B cell (primary cell): ENCODE measurements at regions not wholly inside any gene's neighbourhood (a gene's known extent, or its start where the extent isn't known, plus 50 kb on each side); places are given as distances from the start of the nearest gene placed in this dataset.

Source experiments
- CTCF ChIP-seq: fragments of 200-600 bp; IDR thresholded peaks from one replicate; pipeline ENCODE4 v1.8.0; 2022; ENCODE audit warnings: antibody characterized with exemption, mild to moderate bottlenecking
- EZH2 ChIP-seq: IDR thresholded peaks from 2 replicates; pipeline ENCODE4 v1.6.1; 2012; ENCODE audit warnings: borderline replicate concordance, low read depth, mild to moderate bottlenecking, moderate library complexity, low read length; ENCODE audit not compliant: insufficient read depth, poor library complexity, severe bottlenecking

GRCh38 chr1:80918380-80918779, 882.4 kb upstream of the ADGRL2 start:
- TF ChIP-seq CTCF (no peak), EZH2 (no peak)
